ENCODE measurements at regions not wholly inside any gene's neighbourhood (a gene's known extent, or its start where the extent isn't known, plus 50 kb on each side); places are given as distances from the start of the nearest gene placed in this dataset.
"Not testable (repeated sequence)": the region's sequence is repeated elsewhere in the genome, so short reads cannot be mapped to it uniquely, and the experiment has no call there.

DNA sequence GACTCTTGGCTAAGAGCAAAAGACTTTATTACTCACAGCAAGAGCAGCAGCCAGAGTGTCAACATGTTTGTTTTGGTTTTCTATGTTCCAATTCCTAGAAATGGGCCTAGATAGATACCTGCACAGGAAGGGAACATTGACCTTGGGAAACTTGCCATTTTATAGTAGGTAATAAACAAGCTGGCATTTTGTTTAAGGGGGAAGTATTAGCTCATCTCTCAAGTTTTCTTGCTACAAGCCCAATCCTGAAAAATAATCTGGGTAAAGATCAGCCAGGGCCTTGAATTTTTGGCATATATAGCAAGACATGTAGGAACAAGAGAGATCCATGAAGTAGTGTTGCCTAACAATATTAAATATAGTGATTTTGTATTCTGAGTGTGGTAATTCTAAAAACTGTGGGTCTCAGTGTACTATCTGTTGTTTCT is 51.4 kb upstream of the RGL1 start:
- Mint-ChIP-seq H3K9me3 (peaks cover 8% of the 10 kb centered on the region), H3K36me3 (no peaks in the 10 kb centered on the region), H3K4me1 (no peaks in the 10 kb centered on the region), H3K27ac (no peak overlapping the region), H3K4me3 (no peak overlapping the region)
- no peak for DNase-seq (ENCODE audit: low spot score in 2 of 2)
- no peak for ATAC-seq

- DNase-seq (ENCODE audit: low spot score in 2 of 2) (no peak), ATAC-seq (no peak)
- Mint-ChIP-seq H3K36me3 (no peaks in the 10 kb centered on the region), H3K27ac (no peak overlapping the region), H3K4me3 (no peak overlapping the region), H3K4me1 (no peaks in the 10 kb centered on the region), H3K9me3 (peaks cover 2% of the 10 kb centered on the region)
Measured at GRCh38 chr1:183744132-183744913, 60.6 kb upstream of the RGL1 start.

DNA sequence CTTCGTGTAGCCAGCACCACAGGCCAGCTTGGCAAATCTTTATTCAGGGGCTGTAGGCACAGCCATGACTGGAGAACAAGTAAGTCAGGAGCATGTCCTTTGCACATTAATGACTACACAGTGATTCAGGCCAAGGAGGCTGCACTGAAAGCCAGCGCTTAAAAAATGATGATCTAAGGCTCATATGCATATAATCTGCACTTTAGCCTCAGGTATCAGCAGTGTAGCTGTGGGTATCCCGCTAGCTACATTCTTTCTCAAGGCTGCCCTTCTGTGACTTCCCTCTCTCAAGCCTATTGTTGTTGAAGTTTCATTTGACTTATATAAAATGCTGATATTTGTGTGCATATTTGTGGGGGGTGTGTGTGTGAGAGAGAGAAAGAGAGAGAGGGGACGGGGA is 62.6 kb upstream of the RGL1 start:
- Mint-ChIP-seq H3K4me3 (no peak overlapping the region), H3K27ac (no peak overlapping the region), H3K4me1 (no peaks in the 10 kb centered on the region), H3K9me3 (peaks cover 2% of the 10 kb centered on the region), H3K36me3 (no peaks in the 10 kb centered on the region)
- no peak for DNase-seq (ENCODE audit: low spot score in 2 of 2)
- no peak for ATAC-seq

GRCh38 chr1:183739741-183740271 is 65.1 kb upstream of the RGL1 start:
- Mint-ChIP-seq H3K4me3 (no peak overlapping the region), H3K9me3 (peaks cover 2% of the 10 kb centered on the region), H3K4me1 (no peaks in the 10 kb centered on the region), H3K27ac (no peak overlapping the region), H3K36me3 (no peaks in the 10 kb centered on the region)
- DNase-seq (ENCODE audit: low spot score in 2 of 2) (no peak), ATAC-seq (no peak)

GRCh38 chr1:183739082-183739481 is 65.8 kb upstream of the RGL1 start:
- ATAC-seq (peak; percentile 13), DNase-seq (ENCODE audit: low spot score in 2 of 2) (no peak)
- no peak overlapping the region for H3K4me3 Mint-ChIP-seq
- H3K27ac Mint-ChIP-seq: no peak overlapping the region
- no peaks in the 10 kb centered on the region for H3K4me1 Mint-ChIP-seq
- no peaks in the 10 kb centered on the region for H3K36me3 Mint-ChIP-seq
- H3K9me3 Mint-ChIP-seq: peaks cover 2% of the 10 kb centered on the region

GRCh38 chr1:183737916-183738315 is 67.0 kb upstream of the RGL1 start:
- ATAC-seq; H3K27ac Mint-ChIP-seq; H3K9me3 Mint-ChIP-seq; H3K4me3 Mint-ChIP-seq; H3K4me1 Mint-ChIP-seq; DNase-seq (ENCODE audit: low spot score in 2 of 2); H3K36me3 Mint-ChIP-seq: not testable (repeated sequence)

DNA sequence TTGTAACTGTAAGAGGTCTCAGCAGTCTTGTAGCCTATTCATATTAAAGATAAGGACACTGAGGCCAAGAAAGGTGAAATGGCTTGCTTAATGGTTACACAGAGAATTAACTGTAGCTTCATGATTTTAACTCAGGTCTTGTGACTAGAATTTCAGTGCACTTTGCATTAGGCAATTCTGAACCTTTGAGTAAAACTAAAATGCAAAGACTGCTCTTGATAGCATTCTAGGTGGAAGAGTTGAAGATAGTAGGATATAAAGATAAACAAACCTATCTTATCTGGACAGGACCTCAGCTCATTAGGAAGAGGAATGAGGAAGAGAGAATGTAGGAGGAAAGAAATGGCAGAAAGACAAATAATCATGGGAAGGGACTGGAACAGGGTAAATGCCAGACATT is 68.6 kb upstream of the RGL1 start:
- Mint-ChIP-seq H3K9me3 (no peaks in the 10 kb centered on the region), H3K4me3 (no peak overlapping the region), H3K36me3 (no peaks in the 10 kb centered on the region), H3K4me1 (peaks cover 2% of the 10 kb centered on the region), H3K27ac (no peak overlapping the region)
- DNase-seq (ENCODE audit: low spot score in 2 of 2) (no peak), ATAC-seq (no peak)

DNA sequence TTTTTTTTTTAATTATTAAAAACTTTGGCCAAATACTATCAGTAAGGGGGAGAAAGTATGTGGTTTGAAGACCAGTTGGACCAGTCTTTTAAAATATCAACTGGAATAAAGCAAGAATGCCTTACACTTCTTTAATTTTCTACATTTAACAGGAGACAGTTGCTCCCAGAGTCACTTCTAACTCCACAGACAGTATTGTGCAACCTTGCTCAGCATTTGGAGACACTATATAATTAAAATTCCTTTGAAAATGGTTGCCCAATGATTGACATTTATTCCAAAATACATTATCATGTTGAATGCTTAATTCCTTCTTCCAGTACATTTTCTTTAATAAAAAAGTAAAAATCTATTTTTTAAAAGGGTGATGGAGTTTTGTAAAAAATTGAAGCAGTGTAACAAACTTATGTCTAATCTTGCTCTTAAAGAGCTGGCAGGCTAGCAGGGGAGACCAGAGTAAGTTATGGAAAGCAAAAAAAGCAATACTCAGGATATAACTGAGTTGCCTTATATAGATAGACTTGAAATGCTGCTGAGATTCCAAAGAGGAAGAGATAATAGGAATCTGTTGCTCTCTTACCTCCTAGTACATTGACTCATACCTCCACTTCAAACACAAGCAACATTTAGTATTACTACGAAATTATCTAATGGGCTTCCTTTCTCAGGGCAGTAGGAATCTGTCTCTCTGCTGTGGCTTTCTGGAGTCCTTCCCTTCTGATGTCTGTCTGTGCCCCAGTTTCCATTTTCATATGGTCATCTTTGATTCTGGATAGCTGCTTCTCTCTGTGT is 69.7 kb upstream of the RGL1 start:
- H3K27ac Mint-ChIP-seq: no peak overlapping the region
- ATAC-seq: no peak
- peaks cover 6% of the 10 kb centered on the region for H3K4me1 Mint-ChIP-seq
- no peak overlapping the region for H3K4me3 Mint-ChIP-seq
- H3K36me3 Mint-ChIP-seq: no peaks in the 10 kb centered on the region
- no peak for DNase-seq (ENCODE audit: low spot score in 2 of 2)
- no peaks in the 10 kb centered on the region for H3K9me3 Mint-ChIP-seq

DNA sequence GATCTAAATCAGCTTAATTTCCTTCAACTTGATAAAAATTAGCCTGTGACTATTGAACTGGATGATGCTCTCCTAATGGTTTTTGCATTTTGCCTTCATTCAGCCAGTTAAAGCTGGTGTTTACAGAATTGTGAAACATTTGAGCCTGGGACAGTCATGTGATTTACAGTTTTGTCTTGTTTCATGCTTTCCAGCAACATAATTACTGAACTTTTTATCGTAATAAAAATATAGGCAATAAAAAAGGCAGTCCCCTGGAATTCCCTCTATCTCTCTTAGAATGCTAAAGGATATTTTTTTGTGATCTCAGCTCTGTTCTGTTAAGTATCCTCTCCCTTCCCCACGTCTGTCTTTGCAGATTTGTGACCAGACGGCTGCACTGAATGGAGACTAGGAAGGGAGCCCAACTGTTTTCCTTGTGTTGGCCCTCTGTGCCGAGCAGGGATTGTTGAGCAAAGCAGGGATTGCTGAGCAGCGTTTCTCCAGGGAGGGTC is 70.3 kb upstream of the RGL1 start:
- no peaks in the 10 kb centered on the region for H3K36me3 Mint-ChIP-seq
- H3K4me1 Mint-ChIP-seq: peaks cover 6% of the 10 kb centered on the region
- H3K27ac Mint-ChIP-seq: no peak overlapping the region
- DNase-seq (ENCODE audit: low spot score in 2 of 2) (no peak), ATAC-seq (no peak)
- no peaks in the 10 kb centered on the region for H3K9me3 Mint-ChIP-seq
- H3K4me3 Mint-ChIP-seq: no peak overlapping the region

- Mint-ChIP-seq H3K36me3 (no peaks in the 10 kb centered on the region), H3K4me1 (peaks cover 6% of the 10 kb centered on the region), H3K9me3 (no peaks in the 10 kb centered on the region), H3K4me3 (no peak overlapping the region), H3K27ac (no peak overlapping the region)
- DNase-seq (ENCODE audit: low spot score in 2 of 2) (no peak), ATAC-seq (no peak)
Measured at GRCh38 chr1:183733715-183734114, 71.2 kb upstream of the RGL1 start.

DNA sequence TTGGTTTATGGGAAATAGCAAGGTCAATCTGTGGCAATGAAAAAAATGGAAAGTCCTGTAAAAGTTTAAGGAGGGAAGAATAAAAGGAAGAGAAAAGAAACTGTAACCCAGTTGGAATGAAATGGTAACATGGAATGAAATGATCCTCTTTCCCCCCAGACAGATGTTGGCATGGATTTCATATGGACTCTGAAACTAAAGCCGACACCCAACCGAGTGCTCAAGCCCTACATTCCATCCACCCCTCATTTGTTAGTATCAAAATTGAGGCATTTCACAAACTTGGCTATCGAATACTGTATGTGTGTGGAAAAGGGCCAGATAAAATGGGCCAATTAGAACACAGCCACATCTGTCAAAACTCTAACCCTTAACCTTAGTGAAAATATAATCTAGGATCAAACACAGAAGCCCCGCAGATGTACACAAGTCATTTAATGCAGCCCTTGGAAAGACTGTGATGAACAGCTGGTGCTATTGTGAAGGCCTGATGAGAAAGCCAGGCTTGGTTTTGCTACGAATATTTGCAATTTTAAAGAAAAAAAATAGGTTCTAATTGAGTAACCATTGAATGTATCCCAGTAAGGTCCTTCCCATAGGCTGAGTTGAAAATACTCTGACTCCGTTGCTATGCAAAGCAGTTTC is 72.6 kb upstream of the RGL1 start:
- H3K4me1 Mint-ChIP-seq: peaks cover 6% of the 10 kb centered on the region
- H3K4me3 Mint-ChIP-seq: no peak overlapping the region
- H3K9me3 Mint-ChIP-seq: no peaks in the 10 kb centered on the region
- no peaks in the 10 kb centered on the region for H3K36me3 Mint-ChIP-seq
- ATAC-seq: no peak
- no peak for DNase-seq (ENCODE audit: low spot score in 2 of 2)
- no peak overlapping the region for H3K27ac Mint-ChIP-seq

DNA sequence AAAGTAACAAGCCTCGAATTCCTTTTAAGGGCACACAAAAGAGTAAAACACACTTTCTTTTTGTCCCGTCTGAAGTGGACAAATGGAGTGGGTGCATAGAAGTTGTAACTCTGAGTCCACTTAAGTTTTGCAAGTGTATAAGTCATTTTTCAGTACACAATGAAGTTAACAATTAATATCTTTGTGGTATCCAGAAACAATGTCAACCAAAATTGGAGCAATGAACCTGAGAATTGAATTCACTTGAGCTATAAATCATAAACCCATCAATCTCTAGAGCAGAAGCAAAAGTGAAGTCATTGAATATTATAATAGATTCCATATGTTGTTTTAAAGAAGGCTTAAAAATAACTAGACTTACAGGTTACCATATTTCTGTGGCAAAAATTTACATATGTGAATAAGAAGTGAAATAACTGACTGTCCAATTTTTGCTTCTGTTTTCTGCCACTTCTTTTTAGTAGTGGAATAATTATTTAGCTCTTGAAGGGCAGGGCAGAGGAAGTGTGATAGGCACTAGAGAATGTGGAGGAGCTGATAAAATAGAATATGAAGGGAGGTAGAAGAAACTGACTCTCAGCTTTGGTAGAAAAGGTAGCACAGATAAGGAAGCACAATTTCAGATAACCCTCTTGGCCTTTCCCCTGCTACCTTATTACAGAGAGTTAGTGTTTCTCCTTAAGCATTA is 73.9 kb upstream of the RGL1 start:
- DNase-seq (ENCODE audit: low spot score in 2 of 2) (no peak), ATAC-seq (no peak)
- Mint-ChIP-seq H3K36me3 (no peaks in the 10 kb centered on the region), H3K4me3 (no peak overlapping the region), H3K27ac (no peak overlapping the region), H3K9me3 (no peaks in the 10 kb centered on the region), H3K4me1 (peaks cover 6% of the 10 kb centered on the region)

- peaks cover 6% of the 10 kb centered on the region for H3K4me1 Mint-ChIP-seq
- H3K4me3 Mint-ChIP-seq: no peak overlapping the region
- ATAC-seq: no peak
- no peak for DNase-seq (ENCODE audit: low spot score in 2 of 2)
- H3K27ac Mint-ChIP-seq: no peak overlapping the region
- no peaks in the 10 kb centered on the region for H3K9me3 Mint-ChIP-seq
- no peaks in the 10 kb centered on the region for H3K36me3 Mint-ChIP-seq
Measured at GRCh38 chr1:183730107-183730724, 74.7 kb upstream of the RGL1 start.

- no peaks in the 10 kb centered on the region for H3K9me3 Mint-ChIP-seq
- no peak for DNase-seq (ENCODE audit: low spot score in 2 of 2)
- peaks cover 6% of the 10 kb centered on the region for H3K4me1 Mint-ChIP-seq
- H3K4me3 Mint-ChIP-seq: no peak overlapping the region
- H3K36me3 Mint-ChIP-seq: no peaks in the 10 kb centered on the region
- no peak for ATAC-seq
- no peak overlapping the region for H3K27ac Mint-ChIP-seq
Measured at GRCh38 chr1:183726825-183727224, 73.7 kb upstream of the APOBEC4 start.
